ENCODE measurements at regions not wholly inside any gene's neighbourhood (a gene's known extent, or its start where the extent isn't known, plus 50 kb on each side); places are given as distances from the start of the nearest gene placed in this dataset.
"Not testable (repeated sequence)": the region's sequence is repeated elsewhere in the genome, so short reads cannot be mapped to it uniquely, and the experiment has no call there.

- Histone ChIP-seq H3K36me3 (no peaks in the 10 kb centered on the region), H3K9me3 (ENCODE audit: severe bottlenecking) (peaks cover 3% of the 10 kb centered on the region), H3K27ac (no peak overlapping the region), H3K27me3 (ENCODE audit: insufficient read depth, low read depth, severe bottlenecking) (no peaks in the 10 kb centered on the region), H3K4me3 (ENCODE audit: low read depth, low read length) (no peak overlapping the region)
- no peak for DNase-seq
- TF ChIP-seq, protein P1, sequence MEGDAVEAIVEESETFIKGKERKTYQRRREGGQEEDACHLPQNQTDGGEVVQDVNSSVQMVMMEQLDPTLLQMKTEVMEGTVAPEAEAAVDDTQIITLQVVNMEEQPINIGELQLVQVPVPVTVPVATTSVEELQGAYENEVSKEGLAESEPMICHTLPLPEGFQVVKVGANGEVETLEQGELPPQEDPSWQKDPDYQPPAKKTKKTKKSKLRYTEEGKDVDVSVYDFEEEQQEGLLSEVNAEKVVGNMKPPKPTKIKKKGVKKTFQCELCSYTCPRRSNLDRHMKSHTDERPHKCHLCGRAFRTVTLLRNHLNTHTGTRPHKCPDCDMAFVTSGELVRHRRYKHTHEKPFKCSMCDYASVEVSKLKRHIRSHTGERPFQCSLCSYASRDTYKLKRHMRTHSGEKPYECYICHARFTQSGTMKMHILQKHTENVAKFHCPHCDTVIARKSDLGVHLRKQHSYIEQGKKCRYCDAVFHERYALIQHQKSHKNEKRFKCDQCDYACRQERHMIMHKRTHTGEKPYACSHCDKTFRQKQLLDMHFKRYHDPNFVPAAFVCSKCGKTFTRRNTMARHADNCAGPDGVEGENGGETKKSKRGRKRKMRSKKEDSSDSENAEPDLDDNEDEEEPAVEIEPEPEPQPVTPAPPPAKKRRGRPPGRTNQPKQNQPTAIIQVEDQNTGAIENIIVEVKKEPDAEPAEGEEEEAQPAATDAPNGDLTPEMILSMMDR (IDR thresholded peaks at IDR 0.05; ENCODE audit: low read depth, low read length), result no peak
Measured at GRCh38 chr1:90349510-90349909, 354.6 kb downstream of the ZNF326 start.

DNA sequence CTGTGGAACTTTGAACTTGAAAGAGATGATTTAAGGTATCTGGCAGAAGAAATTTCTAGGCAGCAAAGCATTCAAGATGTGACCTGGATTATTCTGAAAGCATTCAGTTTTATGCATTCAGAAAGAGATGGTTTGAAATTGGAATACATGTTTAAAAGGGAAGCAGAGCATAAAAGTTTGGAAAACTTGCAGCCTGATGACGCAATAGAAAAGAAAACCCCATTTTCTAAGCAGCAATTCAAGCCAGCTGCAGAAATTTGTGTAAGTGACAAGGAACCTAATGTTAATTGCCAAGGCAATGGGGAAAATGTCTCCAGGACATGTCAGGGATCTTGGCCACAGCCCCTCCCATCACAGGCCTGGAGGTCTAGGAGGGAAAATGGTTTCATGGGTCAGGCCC lies 354.0 kb downstream of the ZNF326 start:
- no peak overlapping the region for H3K27ac ChIP-seq
- DNase-seq, result no peak
- H3K36me3 ChIP-seq, result no peaks in the 10 kb centered on the region
- peaks cover 3% of the 10 kb centered on the region for H3K9me3 ChIP-seq (ENCODE audit: severe bottlenecking)
- no peaks in the 10 kb centered on the region for H3K27me3 ChIP-seq (ENCODE audit: insufficient read depth, low read depth, severe bottlenecking)
- no peak overlapping the region for H3K4me3 ChIP-seq (ENCODE audit: low read depth, low read length)
- TF ChIP-seq, protein P1 (IDR thresholded peaks at IDR 0.05; ENCODE audit: low read depth, low read length), result no peak

- DNase-seq; H3K9me3 ChIP-seq (ENCODE audit: severe bottlenecking); H3K4me3 ChIP-seq (ENCODE audit: low read depth, low read length); H3K27ac ChIP-seq; H3K36me3 ChIP-seq; H3K27me3 ChIP-seq (ENCODE audit: insufficient read depth, low read depth, severe bottlenecking): not testable (repeated sequence)
Measured at GRCh38 chr1:90348459-90348858, 353.5 kb downstream of the ZNF326 start.

GRCh38 chr1:90347366-90347765 lies 352.5 kb downstream of the ZNF326 start:
- no peak for DNase-seq
- Histone ChIP-seq H3K36me3 (no peaks in the 10 kb centered on the region), H3K27me3 (ENCODE audit: insufficient read depth, low read depth, severe bottlenecking) (no peaks in the 10 kb centered on the region), H3K9me3 (ENCODE audit: severe bottlenecking) (peaks cover 3% of the 10 kb centered on the region), H3K4me3 (ENCODE audit: low read depth, low read length) (no peak overlapping the region), H3K27ac (no peak overlapping the region)
- TF ChIP-seq, protein P1 (IDR thresholded peaks at IDR 0.05; ENCODE audit: low read depth, low read length), result no peak

DNA sequence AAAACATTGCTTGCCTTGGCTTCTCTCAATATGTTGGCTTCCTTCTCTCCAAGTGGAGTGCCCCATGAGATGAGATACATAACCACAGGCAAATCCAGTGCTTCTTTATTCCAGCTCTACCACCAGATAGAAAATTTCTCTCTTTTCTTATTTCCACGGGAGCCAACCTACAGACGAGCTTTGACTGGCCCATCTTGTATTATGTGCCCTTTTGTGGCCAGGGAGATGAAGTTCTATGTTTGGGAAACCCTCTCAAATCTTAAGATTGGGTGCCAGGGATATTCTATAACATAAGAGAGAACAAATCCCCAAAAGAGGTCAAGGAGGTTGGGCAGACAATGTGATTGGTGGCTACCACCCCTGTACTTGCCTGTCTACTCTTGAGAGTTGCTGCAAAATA lies 351.8 kb downstream of the ZNF326 start:
- Histone ChIP-seq H3K27ac (no peak overlapping the region), H3K36me3 (no peaks in the 10 kb centered on the region), H3K4me3 (ENCODE audit: low read depth, low read length) (no peak overlapping the region), H3K9me3 (ENCODE audit: severe bottlenecking) (peaks cover 3% of the 10 kb centered on the region), H3K27me3 (ENCODE audit: insufficient read depth, low read depth, severe bottlenecking) (no peaks in the 10 kb centered on the region)
- no peak for DNase-seq
- TF ChIP-seq, protein P1 (IDR thresholded peaks at IDR 0.05; ENCODE audit: low read depth, low read length), result no peak

DNA sequence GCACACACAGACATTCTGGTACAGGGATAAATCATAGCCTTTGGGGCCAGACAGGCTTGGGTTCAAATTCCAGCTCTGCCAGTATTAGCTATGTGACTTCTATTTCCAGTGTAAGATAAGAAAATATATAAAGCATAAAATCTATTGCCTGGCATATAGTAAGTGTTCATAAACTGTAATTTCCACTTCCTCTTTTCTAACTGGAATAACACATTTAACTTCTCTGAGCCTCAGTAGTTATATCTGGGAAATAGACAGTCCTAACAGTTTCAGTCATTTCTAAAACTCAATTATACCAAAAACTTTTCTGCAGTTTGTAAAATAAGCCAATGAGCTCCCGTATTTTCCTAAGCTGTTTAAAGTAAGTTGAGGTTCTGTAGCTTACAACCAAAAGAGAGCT lies 351.4 kb downstream of the ZNF326 start:
- DNase-seq, result no peak
- Histone ChIP-seq H3K36me3 (no peaks in the 10 kb centered on the region), H3K4me3 (ENCODE audit: low read depth, low read length) (no peak overlapping the region), H3K27me3 (ENCODE audit: insufficient read depth, low read depth, severe bottlenecking) (no peaks in the 10 kb centered on the region), H3K9me3 (ENCODE audit: severe bottlenecking) (peaks cover 3% of the 10 kb centered on the region), H3K27ac (no peak overlapping the region)
- TF ChIP-seq, protein P1 (IDR thresholded peaks at IDR 0.05; ENCODE audit: low read depth, low read length), result no peak
